ENCODE measurements at regions not wholly inside any gene's neighbourhood (a gene's known extent, or its start where the extent isn't known, plus 50 kb on each side); places are given as distances from the start of the nearest gene placed in this dataset.

GRCh38 chr1:78277253-78277652 lies 213.5 kb upstream of the PTGFR start:
- no peaks in the 10 kb centered on the region for H3K27me3 ChIP-seq
- TF ChIP-seq CTCF (IDR thresholded peaks at IDR 0.05), result no peak
- no peak for TF ChIP-seq POLR2A (IDR thresholded peaks at IDR 0.05)
- H3K4me3 ChIP-seq, result no peak overlapping the region
- H3K9me3 ChIP-seq (replicated peaks in 1 of 3), result no peaks in the 10 kb centered on the region
- no peak for DNase-seq
- no peaks in the 10 kb centered on the region for H3K36me3 ChIP-seq (replicated peaks in 1 of 2)
- intact Hi-C loops (cut with DNase I), result no loop called here
- no peak overlapping the region for H3K27ac ChIP-seq
- no peaks in the 10 kb centered on the region for H3K4me1 ChIP-seq (replicated peaks in 1 of 2)

- intact Hi-C loops (cut with DNase I), result no loop called here
Measured at GRCh38 chr1:78279051-78279450, 211.7 kb upstream of the PTGFR start.

GRCh38 chr1:78280626-78281025 lies 210.1 kb upstream of the PTGFR start:
- Histone ChIP-seq H3K27ac (no peak overlapping the region), H3K36me3 (replicated peaks in 1 of 2) (no peaks in the 10 kb centered on the region), H3K4me1 (replicated peaks in 1 of 2) (no peaks in the 10 kb centered on the region), H3K27me3 (no peaks in the 10 kb centered on the region), H3K4me3 (no peak overlapping the region), H3K9me3 (replicated peaks in 1 of 3) (no peaks in the 10 kb centered on the region)
- WGBS, 4 donors, result 65 to 77% (median 70%) methylated on average over 2 of the region's 2 CpGs
- TF ChIP-seq POLR2A (IDR thresholded peaks at IDR 0.05) (no peak), CTCF (IDR thresholded peaks at IDR 0.05) (no peak)
- intact Hi-C loops (cut with DNase I), result no loop called here
- no peak for DNase-seq

More at GRCh38 chr1:78279051-78279450, 211.7 kb upstream of the PTGFR start:
- no peak for TF ChIP-seq POLR2A (IDR thresholded peaks at IDR 0.05)
- H3K4me1 ChIP-seq (replicated peaks in 1 of 2), result no peaks in the 10 kb centered on the region
- H3K27me3 ChIP-seq, result no peaks in the 10 kb centered on the region
- H3K36me3 ChIP-seq (replicated peaks in 1 of 2), result no peaks in the 10 kb centered on the region
- 49 to 68% (median 54%) methylated on average over 2 of the region's 2 CpGs for WGBS, 4 donors
- H3K4me3 ChIP-seq, result no peak overlapping the region
- no peaks in the 10 kb centered on the region for H3K9me3 ChIP-seq (replicated peaks in 1 of 3)
- H3K27ac ChIP-seq, result no peak overlapping the region
- no peak for DNase-seq

GRCh38 chr1:78281580-78281979 lies 209.2 kb upstream of the PTGFR start:
- 56 to 69% (median 62%) methylated on average over 1 of the region's 1 CpG for WGBS, 4 donors
- intact Hi-C loops (cut with DNase I), result no loop called here
- TF ChIP-seq POLR2A (IDR thresholded peaks at IDR 0.05) (no peak), CTCF (IDR thresholded peaks at IDR 0.05) (no peak)

GRCh38 chr1:78283691-78284090 lies 207.1 kb upstream of the PTGFR start:
- TF ChIP-seq POLR2A (IDR thresholded peaks at IDR 0.05) (no peak), CTCF (IDR thresholded peaks at IDR 0.05) (no peak)
- 27 to 39% (median 33%) methylated on average over 2 of the region's 2 CpGs for WGBS, 4 donors
- H3K4me3 ChIP-seq, result no peak overlapping the region
- H3K27ac ChIP-seq, result no peak overlapping the region
- H3K4me1 ChIP-seq (replicated peaks in 1 of 2), result no peaks in the 10 kb centered on the region
- no peaks in the 10 kb centered on the region for H3K9me3 ChIP-seq (replicated peaks in 1 of 3)
- intact Hi-C loops (cut with DNase I), result no loop called here
- H3K36me3 ChIP-seq (replicated peaks in 1 of 2), result no peaks in the 10 kb centered on the region
- no peak for DNase-seq
- H3K27me3 ChIP-seq, result no peaks in the 10 kb centered on the region

More at GRCh38 chr1:78281580-78281979, 209.2 kb upstream of the PTGFR start:
- Histone ChIP-seq H3K27me3 (no peaks in the 10 kb centered on the region), H3K9me3 (replicated peaks in 1 of 3) (no peaks in the 10 kb centered on the region), H3K4me3 (no peak overlapping the region), H3K4me1 (replicated peaks in 1 of 2) (no peaks in the 10 kb centered on the region), H3K27ac (no peak overlapping the region), H3K36me3 (replicated peaks in 1 of 2) (no peaks in the 10 kb centered on the region)
- DNase-seq, result no peak

All from adrenal gland (tissue), 9 donors.